Stomach (tissue), 4 donors: ENCODE measurements at regions not wholly inside any gene's neighbourhood (a gene's known extent, or its start where the extent isn't known, plus 50 kb on each side); places are given as distances from the start of the nearest gene placed in this dataset.

Experiments
- EP300 ChIP-seq: sonication (generic); formaldehyde crosslinking; IDR thresholded peaks from one replicate; pipeline ENCODE4 v1.6.1; 2017; ENCODE audit warnings: antibody characterized with exemption
- POLR2A ChIP-seq, 4 donors: fragments of 450-650 bp; IDR thresholded peaks; one replicate each; pipeline ENCODE4 v1.6.1; 2016; ENCODE audit warnings: antibody characterized with exemption in 4 of 4, control low read depth in 2 of 4, mild to moderate bottlenecking in 1 of 4, moderate library complexity in 1 of 4
- POLR2AphosphoS5 ChIP-seq, 3 donors: sonication (generic); formaldehyde crosslinking; IDR thresholded peaks; one replicate each; pipeline ENCODE4 v1.6.1; 2016; ENCODE audit warnings: antibody characterized with exemption in 3 of 3
- TF ChIP-seq, protein P1 (sequence below), 7 experiments: fragments of 450-650 bp in 4 of 7; fragments of 200-600 bp in 3 of 7; sonication (generic) in 3 of 7; IDR thresholded peaks; one replicate each; pipeline ENCODE4 v1.5.1; 2016 to 2019; ENCODE audit warnings: antibody characterized with exemption in 7 of 7, control low read depth in 2 of 7, mild to moderate bottlenecking in 1 of 7

- TF ChIP-seq, protein P1, sequence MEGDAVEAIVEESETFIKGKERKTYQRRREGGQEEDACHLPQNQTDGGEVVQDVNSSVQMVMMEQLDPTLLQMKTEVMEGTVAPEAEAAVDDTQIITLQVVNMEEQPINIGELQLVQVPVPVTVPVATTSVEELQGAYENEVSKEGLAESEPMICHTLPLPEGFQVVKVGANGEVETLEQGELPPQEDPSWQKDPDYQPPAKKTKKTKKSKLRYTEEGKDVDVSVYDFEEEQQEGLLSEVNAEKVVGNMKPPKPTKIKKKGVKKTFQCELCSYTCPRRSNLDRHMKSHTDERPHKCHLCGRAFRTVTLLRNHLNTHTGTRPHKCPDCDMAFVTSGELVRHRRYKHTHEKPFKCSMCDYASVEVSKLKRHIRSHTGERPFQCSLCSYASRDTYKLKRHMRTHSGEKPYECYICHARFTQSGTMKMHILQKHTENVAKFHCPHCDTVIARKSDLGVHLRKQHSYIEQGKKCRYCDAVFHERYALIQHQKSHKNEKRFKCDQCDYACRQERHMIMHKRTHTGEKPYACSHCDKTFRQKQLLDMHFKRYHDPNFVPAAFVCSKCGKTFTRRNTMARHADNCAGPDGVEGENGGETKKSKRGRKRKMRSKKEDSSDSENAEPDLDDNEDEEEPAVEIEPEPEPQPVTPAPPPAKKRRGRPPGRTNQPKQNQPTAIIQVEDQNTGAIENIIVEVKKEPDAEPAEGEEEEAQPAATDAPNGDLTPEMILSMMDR (IDR thresholded peaks at IDR 0.05) = no peak
- TF ChIP-seq POLR2A (IDR thresholded peaks at IDR 0.05) (no peak), EP300 (no peak), POLR2AphosphoS5 (IDR thresholded peaks at IDR 0.05) (no peak)
Observed at GRCh38 chr18:67007085-67007484, 403.2 kb upstream of the CDH19 start.
